AG10803 (cell line): ENCODE measurements at regions not wholly inside any gene's neighbourhood (a gene's known extent, or its start where the extent isn't known, plus 50 kb on each side); places are given as distances from the start of the nearest gene placed in this dataset.

ENCODE experiments used
- DNase-seq: peaks from one replicate; pipeline ENCODE4 v3.0.0; 2010; ENCODE audit warnings: low read depth
- H3K4me3 ChIP-seq: 2 replicates; pipeline ENCODE4 v1.5.1; 2011; ENCODE audit warnings: mild to moderate bottlenecking, low read length, control low read depth
- TF ChIP-seq, protein P1 (sequence below): conservative IDR thresholded peaks from 2 replicates; pipeline ENCODE4 v1.5.1; 2011; ENCODE audit warnings: mild to moderate bottlenecking, low read length, control low read depth, inconsistent platforms

DNA sequence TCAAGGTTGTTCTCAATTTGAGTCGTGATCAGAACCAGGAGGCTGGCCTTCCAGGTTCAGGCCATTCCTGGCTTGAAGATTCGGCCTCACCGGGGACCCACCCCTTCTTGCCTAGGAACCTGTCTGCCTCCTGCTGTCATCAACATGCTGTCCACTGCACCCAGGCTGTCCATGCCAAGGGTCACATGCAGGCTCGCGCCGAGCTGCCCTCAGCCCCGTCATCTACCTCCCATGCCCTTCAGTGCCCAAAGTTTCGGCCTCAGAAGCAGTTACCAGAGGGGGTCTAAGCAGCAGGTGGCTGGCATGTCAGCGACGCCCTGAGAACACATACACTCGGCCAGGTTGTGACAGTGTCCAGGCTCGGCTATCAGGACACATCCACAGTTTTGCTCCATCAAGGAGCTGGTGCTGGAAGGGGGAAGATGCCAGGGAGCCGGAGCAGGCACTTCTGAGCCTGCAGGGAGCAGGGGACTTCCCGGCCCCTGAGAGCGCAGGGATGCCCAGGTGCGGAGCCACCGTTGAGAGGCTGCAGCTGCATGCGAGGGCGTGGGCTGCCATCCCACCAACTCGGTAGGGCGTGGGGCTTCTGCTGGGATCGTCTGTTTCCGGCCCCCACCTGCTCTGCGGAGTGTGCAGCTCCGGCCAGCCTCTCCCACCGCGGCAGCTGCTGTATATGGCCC, 590.9 kb upstream of the SLITRK5 start:
- H3K4me3 ChIP-seq: no peak overlapping the region
- no peak for DNase-seq
- TF ChIP-seq, protein P1, sequence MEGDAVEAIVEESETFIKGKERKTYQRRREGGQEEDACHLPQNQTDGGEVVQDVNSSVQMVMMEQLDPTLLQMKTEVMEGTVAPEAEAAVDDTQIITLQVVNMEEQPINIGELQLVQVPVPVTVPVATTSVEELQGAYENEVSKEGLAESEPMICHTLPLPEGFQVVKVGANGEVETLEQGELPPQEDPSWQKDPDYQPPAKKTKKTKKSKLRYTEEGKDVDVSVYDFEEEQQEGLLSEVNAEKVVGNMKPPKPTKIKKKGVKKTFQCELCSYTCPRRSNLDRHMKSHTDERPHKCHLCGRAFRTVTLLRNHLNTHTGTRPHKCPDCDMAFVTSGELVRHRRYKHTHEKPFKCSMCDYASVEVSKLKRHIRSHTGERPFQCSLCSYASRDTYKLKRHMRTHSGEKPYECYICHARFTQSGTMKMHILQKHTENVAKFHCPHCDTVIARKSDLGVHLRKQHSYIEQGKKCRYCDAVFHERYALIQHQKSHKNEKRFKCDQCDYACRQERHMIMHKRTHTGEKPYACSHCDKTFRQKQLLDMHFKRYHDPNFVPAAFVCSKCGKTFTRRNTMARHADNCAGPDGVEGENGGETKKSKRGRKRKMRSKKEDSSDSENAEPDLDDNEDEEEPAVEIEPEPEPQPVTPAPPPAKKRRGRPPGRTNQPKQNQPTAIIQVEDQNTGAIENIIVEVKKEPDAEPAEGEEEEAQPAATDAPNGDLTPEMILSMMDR: no peak

DNA sequence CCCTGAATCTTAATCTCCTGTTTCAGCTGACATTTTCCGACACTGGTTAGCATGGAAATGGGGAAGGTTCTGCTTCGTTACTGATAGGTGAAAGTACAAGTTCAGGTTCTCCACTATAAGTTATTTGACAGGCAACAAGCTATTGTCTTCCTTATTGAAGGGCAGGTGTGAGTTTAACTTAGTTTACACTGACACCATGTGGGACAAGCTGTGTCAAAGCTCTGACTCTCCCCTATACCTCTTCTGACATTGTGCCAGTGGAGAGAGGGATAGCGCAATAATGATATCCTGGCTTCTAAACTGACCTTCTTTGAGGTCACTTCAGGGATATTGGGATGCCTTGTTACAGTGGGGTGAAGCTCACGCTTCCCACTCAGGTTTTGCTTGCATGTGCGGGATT, 587.0 kb upstream of the SLITRK5 start:
- H3K4me3 ChIP-seq: no peak overlapping the region
- no peak for DNase-seq
- TF ChIP-seq, protein P1: no peak

DNA sequence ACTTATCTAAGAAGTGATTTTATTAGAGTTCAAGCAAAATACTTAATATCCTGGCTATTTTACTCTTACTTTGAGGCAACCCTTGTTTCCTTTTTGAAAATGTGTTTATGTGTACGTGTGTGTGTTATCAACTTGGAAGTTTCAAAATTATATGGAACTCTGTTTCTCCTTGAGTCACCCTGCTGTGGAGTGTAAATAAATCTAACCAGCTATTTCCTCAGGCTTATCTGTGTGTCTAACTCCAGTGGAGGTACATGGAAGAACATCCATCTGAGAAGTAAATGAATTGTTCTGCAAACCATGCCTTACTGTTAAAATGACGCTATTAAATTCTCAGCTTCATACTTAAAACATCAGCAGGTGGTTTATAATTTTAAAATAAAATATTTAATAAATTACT, 583.4 kb upstream of the SLITRK5 start:
- TF ChIP-seq, protein P1: no peak
- H3K4me3 ChIP-seq: no peak overlapping the region
- no peak for DNase-seq

DNA sequence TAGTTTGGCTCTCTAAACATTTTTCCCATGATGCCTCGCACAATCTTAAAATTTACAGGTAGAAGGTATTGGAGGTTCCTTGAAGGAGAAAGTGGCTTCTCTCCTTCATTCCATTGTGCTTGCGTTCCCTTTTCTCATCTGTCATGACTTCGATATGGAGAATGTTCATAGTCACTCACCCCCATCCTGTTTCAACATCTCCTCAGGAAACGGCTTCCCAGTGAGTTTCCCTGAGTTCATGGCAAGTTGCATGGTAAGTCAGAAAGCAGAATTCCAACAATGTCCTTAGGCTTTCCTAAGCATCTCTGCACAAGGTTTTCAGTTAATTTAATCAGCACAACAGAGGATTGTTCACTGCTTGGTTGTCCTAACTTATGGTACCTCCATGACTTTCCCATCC, 581.8 kb upstream of the SLITRK5 start:
- DNase-seq: peak; percentile 83
- TF ChIP-seq, protein P1: no peak
- no peak overlapping the region for H3K4me3 ChIP-seq

DNA sequence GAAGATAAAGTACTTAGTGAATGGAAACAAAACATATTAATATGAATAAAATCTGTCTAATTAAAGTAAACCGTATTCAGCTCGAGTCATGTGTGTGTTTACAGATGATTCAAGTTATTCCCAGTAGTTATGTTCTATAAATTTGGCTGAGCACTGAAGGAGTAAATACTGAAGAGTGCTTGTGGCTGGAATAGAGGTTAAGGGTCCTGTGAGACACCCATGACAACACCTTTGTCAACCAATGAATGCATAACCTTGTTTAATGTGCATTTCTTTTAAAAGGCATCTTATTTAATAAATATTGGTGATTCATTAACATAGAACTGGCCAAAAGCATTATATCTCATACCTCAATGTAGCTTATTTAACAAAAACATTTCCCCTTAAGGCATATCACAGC, 577.8 kb upstream of the SLITRK5 start:
- TF ChIP-seq, protein P1: no peak
- DNase-seq: no peak
- H3K4me3 ChIP-seq: no peak overlapping the region

DNA sequence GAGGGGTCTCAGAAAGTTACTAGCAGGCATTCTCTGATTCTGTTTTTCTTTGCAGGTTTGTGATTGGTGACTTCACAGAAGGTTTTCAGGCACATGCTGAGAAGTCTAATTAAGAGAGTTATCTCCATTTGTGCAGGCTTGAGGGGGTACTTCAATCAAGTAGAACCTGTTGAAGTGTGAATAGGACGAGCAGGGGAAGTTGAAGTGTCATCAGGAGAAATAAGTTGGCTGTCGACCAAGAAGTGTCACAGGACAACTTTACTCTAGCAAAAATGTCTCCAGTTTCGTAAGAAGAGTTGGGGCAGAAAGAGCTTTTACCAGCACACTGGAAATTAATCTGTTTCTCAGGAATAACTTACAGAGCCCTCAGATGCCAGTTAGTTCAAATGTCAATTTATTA, 576.5 kb upstream of the SLITRK5 start:
- peak; percentile 10 for DNase-seq
- TF ChIP-seq, protein P1: no peak

DNA sequence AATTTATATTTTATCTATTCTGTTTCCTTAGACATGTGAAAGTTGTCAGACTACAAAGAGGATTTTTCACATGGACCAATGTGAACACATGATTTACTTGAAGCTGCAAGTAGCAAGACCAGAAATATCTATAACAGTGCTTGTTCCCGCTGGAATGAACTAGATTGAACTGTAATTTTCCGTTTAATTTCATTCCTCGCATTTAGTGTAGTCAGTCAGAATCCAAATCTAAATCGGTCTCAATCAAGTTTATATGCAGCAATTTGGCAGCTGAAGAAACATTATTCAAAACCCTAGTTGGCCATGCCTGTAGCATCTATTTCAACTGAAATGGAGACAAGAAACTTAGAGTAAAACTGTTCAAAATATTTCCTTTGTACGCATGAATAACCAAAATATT, 570.7 kb upstream of the SLITRK5 start:
- TF ChIP-seq, protein P1: no peak
- no peak overlapping the region for H3K4me3 ChIP-seq
- no peak for DNase-seq

More for the DNA sequence above, 576.5 kb upstream of the SLITRK5 start:
- H3K4me3 ChIP-seq: no peak overlapping the region
